HG03439 (cell line): ENCODE measurements at regions not wholly inside any gene's neighbourhood (a gene's known extent, or its start where the extent isn't known, plus 50 kb on each side); places are given as distances from the start of the nearest gene placed in this dataset.

Experiments used
- ATAC-seq: cut with Tn5 transposase; IDR thresholded peaks from one replicate; pipeline ENCODE4 v1.9.1; 2021; ENCODE audit warnings: mild to moderate bottlenecking, moderate library complexity; ENCODE audit not compliant: unreplicated experiment

DNA sequence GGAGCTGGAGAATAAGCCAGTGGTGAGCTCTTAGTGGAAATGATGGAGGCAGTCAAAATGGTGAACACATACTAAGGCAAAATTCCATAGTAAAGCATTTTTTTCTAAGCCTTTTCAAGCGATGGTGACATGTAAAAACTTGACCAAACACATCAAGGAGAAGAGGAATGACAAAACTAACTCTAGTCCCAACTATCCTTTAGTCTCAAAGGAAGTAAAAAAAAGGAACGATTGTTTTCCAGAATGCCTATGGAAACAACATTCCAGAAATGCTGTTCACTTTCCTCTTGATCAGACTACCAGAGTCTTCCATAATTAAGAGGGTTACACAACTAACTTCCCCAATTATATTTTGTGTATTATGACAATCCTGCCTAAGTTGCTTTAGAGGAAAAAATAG lies 715.6 kb downstream of the EPHA4 start:
- no peak for ATAC-seq

- no peak for ATAC-seq
Observed at GRCh38 chr2:220857368-220857767, 714.7 kb downstream of the EPHA4 start.

- ATAC-seq = no peak
Observed at GRCh38 chr2:220858101-220858500, 714.0 kb downstream of the EPHA4 start.

DNA sequence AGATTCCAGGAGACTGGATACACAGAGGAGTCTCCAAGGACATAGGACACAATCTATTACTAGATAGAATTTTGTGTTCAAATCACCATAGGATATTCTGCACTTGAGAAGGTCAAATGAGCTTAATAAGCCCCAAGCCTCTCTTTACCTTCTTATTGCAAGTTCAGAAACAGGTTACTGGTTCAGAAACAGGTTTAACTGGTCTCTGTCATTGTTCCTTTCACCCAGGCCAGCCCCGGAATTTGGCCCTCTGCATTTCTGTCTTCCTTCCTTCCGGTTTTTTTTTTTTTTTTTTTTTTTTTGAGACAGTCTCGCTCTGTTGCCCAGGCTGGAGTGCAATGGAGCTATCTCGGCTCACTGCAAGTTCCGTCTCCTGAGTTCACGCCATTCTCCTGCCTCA lies 700.2 kb downstream of the EPHA4 start:
- no peak for ATAC-seq

GRCh38 chr2:220876080-220876824 lies 695.9 kb downstream of the EPHA4 start:
- no peak for ATAC-seq

GRCh38 chr2:220877491-220877890 lies 694.6 kb downstream of the EPHA4 start:
- ATAC-seq = no peak

GRCh38 chr2:220877897-220878296 lies 694.2 kb downstream of the EPHA4 start:
- ATAC-seq = no peak

DNA sequence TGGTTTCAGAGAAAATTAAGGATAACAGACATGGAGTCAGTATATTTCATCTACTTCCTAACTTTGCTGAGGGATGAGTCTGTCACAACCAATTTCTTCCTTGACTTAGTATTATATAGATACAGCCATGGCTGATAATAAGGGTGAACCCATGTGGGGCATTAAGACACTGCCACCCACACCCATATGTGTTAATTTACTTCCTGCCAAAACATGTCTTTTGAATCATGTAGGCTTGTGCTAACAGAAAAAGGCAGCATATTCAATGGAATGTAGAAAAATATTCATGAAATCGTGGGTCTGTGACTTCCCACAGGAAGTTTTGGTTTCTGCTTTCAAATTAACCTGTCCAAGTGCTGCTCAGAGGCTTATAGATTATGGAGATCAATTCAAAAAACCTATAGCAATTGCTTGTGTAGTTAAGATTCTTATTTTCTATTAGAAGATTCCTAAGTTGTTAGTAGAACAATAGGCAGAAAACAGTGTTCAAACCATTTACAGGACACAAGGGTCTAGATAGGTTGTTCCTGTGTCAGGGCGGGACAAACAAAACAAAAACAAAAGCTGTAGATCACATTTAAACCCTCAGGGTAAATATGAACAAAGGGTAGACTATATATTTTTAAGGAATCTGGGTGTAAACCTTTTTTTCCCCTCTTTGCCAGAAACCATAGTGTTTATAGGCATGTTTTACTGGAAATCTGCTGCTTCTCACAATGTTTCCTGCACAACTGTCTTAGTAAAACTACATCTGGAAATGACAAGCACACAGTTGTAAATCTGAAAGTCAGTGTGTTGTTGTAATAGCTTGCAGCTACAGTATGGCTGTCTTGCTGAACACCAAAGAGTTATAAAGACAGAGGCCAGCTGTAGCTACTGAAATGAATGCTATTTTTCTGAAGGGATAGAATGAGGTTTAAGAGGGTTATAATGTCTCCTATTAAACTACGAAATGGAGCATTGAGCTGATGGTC lies 691.2 kb downstream of the EPHA4 start:
- no peak for ATAC-seq

- no peak for ATAC-seq
Observed at GRCh38 chr2:220882507-220882906, 689.6 kb downstream of the EPHA4 start.

- ATAC-seq = no peak
Observed at GRCh38 chr2:220885593-220885992, 686.5 kb downstream of the EPHA4 start.

DNA sequence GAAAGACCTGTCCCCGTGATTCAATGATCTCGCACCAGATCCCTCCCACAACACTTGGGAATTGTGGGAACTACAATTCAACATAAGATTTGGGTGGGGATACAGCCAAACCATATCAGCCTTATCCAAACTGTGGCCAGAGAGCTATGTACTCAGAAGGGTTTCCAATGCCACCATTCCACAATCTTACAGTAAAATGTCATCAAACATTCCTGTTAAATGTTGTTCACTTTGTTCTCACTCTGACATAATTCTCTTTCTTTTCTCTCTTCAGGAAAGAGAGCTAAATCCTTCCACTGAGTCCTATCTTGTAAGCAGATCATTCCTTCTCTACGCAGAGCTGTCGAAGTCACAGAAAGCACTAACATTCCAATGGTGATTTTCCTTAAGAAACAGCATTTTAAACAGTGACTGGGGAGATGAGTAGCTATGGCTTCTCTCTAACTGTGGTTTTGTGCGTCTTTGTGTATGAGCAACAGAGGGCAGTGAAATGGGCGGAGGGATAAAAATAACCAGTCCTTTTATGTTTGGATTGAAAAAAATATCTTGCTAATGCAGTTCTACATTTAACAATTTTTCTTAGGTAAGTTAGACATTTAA lies 684.7 kb downstream of the EPHA4 start:
- no peak for ATAC-seq

DNA sequence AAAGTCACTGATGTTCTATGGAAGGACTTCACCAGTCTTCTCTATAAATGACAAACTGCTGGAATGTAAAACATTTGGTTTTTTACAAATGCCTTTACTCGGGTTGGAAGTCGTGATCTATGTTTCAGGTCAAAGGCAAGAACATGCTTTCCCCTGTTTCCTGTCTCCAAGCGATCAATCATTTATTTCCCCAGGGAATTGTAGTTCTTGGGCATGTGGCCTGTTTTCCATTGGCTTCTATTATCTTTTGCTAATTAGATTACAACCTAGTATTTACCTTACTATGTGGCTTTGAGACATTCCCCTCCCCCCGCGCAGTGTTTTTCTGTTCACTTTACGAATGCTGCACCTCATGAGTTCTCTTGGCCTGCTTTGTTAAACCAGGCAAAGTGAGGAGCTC lies 684.2 kb downstream of the EPHA4 start:
- ATAC-seq = no peak

- no peak for ATAC-seq
Observed at GRCh38 chr2:220890931-220891330, 681.2 kb downstream of the EPHA4 start.

DNA sequence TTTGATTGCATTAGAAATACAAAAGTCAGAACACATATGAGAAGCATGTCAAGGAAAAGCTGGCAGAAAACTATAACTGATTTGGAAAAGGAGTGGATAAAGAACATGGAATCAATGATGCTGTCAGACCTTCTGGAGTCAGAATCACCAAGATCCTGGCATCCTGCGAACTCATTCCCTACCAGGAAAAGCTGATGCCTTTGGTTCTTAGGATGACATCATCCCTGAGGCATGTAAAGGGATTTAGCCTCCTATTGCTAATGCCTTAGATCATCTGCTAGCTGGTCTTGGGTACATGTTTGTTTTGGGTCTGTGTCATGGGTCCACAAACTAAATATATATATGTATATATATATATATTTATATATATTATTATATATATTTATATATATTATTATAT lies 680.7 kb downstream of the EPHA4 start:
- no peak for ATAC-seq

DNA sequence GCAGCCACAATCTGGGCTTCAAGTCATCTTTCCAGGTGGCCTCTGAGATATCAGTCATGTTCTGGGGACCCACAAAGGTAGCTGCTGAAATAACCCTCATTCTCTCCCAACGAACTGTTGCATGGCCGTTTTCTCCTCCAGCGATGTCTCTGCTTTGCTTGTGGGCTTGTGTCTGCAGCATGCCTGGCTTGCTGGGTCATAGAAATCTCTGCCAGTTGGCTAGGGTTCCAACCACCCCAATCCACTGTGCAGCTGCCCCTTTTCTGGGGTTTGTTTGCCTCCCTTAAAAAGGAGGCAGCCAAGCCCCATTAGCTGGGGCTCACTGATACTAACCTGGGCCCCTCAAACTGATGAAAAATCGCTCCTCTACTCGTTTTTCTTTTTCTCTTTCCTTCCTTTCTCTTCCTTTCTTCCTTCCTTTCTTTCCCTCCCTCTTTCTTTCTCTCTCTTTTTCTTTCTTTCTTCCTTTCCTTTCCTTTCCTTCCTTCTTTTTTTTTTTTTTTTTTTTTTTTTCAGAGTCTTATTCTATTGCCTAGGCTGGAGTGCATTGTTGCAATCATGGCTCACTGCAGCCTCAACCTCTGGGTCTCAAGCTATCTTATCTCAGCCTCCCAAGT lies 680.0 kb downstream of the EPHA4 start:
- no peak for ATAC-seq

DNA sequence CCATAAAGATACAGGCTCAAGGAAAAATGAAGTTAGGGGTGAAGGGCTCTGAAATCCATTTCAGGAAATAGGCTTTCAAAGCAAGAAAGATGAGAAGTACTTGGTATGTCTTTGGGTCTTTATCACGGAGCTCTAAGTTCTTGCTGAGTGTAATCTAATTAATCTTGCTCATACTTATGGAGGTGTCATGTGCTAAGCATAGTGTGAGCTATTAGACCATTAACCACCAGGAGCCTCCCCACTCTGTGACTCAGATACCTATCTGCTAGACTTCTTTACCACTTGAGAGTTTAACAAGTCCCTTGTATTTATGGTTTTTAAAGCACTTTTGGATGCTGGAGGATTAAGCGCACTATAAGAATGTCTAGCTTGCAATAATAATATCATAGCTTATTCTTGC lies 678.7 kb downstream of the EPHA4 start:
- ATAC-seq = no peak

GRCh38 chr2:220894069-220894468 lies 678.0 kb downstream of the EPHA4 start:
- ATAC-seq = no peak

GRCh38 chr2:220899492-220899891 lies 672.6 kb downstream of the EPHA4 start:
- ATAC-seq = no peak

DNA sequence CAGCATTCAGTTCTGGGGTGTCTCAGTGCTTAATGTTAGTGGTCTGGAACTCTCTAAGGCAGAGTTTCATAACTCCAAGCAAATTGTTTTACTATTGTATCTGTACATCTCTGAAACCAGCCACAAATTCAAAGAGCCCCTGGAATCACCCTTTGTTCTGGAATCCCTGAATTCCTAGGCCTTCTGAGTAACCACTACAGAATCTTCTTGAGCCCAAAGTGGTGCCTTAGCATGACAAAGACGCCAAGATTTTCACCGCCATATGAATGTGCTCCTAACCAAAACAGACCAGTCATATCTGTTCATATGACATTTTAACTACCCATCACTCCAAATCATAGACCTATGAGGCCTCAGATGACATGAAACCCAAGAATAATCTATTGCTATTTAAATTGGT lies 668.1 kb downstream of the EPHA4 start:
- no peak for ATAC-seq

GRCh38 chr2:220913384-220913783 lies 658.7 kb downstream of the EPHA4 start:
- no peak for ATAC-seq

- no peak for ATAC-seq
Observed at GRCh38 chr2:220915092-220915623, 656.9 kb downstream of the EPHA4 start.
